ENCODE measurements at regions not wholly inside any gene's neighbourhood (a gene's known extent, or its start where the extent isn't known, plus 50 kb on each side); places are given as distances from the start of the nearest gene placed in this dataset.

- H3K4me3 ChIP-seq (ENCODE audit: low read length), result no peak overlapping the region
- no peak for TF ChIP-seq CTCF (conservative IDR thresholded peaks at IDR 0.05; ENCODE audit: low read length)
- no peak for DNase-seq (ENCODE audit: low read depth)
These were observed 295.5 kb upstream of the DPYD start for GRCh38 chr1:98216304-98216703.

- TF ChIP-seq CTCF (conservative IDR thresholded peaks at IDR 0.05; ENCODE audit: low read length), result no peak
- DNase-seq (ENCODE audit: low read depth), result no peak
- H3K4me3 ChIP-seq (ENCODE audit: low read length), result no peak overlapping the region
These were observed 290.5 kb upstream of the DPYD start for GRCh38 chr1:98211271-98211845.

- no peak for TF ChIP-seq CTCF (conservative IDR thresholded peaks at IDR 0.05; ENCODE audit: low read length)
- no peak for DNase-seq (ENCODE audit: low read depth)
- no peak overlapping the region for H3K4me3 ChIP-seq (ENCODE audit: low read length)
These were observed 289.7 kb upstream of the DPYD start for GRCh38 chr1:98210563-98210962.

GRCh38 chr1:98210064-98210463 is 289.2 kb upstream of the DPYD start:
- peak overlapping the region; percentile 20 for H3K4me3 ChIP-seq (ENCODE audit: low read length)
- peak; percentile 80 for DNase-seq (ENCODE audit: low read depth)
- TF ChIP-seq CTCF (conservative IDR thresholded peaks at IDR 0.05; ENCODE audit: low read length), result no peak

GRCh38 chr1:98205291-98206017 is 284.6 kb upstream of the DPYD start:
- DNase-seq (ENCODE audit: low read depth), result no peak
- no peak for TF ChIP-seq CTCF (conservative IDR thresholded peaks at IDR 0.05; ENCODE audit: low read length)
- H3K4me3 ChIP-seq (ENCODE audit: low read length), result no peak overlapping the region

GRCh38 chr1:98203466-98203865 is 282.6 kb upstream of the DPYD start:
- TF ChIP-seq CTCF (conservative IDR thresholded peaks at IDR 0.05; ENCODE audit: low read length), result no peak
- DNase-seq (ENCODE audit: low read depth), result peak; percentile 10
- no peak overlapping the region for H3K4me3 ChIP-seq (ENCODE audit: low read length)

GRCh38 chr1:98201666-98202081 is 280.8 kb upstream of the DPYD start:
- no peak overlapping the region for H3K4me3 ChIP-seq (ENCODE audit: low read length)
- TF ChIP-seq CTCF (conservative IDR thresholded peaks at IDR 0.05; ENCODE audit: low read length), result no peak
- peak; percentile 75 for DNase-seq (ENCODE audit: low read depth)

All from AG10803 (cell line).